ENCODE measurements at regions not wholly inside any gene's neighbourhood (a gene's known extent, or its start where the extent isn't known, plus 50 kb on each side); places are given as distances from the start of the nearest gene placed in this dataset.
"Not testable (repeated sequence)": the region's sequence is repeated elsewhere in the genome, so short reads cannot be mapped to it uniquely, and the experiment has no call there.

DNA sequence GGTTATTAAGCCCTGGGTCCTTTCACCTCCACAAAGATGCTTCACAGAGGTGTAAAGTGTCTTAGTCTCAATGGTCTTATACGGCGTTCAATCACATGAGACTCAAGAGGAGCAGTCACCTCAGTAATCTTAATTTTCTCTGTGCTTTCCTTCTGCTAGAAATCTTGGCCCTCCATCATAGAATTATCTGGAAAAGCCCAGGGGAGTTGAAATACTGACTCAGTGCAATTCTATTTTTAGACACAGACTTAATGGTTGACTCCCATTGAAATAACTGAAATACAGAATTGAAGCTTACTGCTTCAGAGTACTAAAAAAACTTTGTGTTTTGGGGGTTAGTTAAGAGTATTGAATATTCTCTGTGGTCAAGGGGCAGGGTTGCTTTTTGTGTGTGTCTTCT is 94.5 kb upstream of the IL15 start:
- no peak for DNase-seq

DNA sequence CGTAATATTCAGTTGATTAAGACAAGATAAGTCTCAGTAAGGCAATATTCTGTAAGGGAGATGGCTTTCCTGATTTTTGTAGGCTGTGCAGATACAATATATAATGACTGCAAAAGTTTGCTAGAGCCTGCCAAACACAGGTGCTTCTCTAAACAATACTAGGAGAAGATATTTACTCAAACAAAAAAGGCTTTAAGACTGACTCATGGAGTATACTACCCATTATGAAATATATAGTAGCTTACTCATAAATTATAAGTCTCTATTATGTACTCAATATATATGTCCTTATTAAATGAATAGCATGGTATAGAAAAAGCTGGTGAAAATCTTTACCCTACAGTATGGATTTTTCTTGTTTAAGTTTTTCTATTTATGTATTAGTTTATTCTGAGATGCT is 93.2 kb upstream of the IL15 start:
- DNase-seq = no peak

DNA sequence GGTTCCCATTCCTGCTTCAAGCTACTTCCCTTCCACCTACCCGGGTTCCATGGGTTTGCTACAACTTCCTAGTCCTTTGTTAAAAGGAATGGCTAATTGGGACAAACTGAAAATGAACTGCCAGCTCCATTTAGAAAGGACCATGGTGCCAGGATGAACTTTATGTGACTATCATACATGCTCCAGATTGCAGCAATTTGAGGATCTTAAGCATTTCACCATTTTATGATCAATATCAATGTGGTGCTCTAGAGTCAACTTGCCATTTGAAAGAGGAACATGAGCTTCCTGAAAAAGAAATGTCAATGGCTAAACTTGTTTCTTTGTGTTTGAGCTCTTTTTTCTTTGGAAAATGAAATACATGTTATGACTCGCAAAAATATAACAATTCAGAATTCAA is 92.7 kb upstream of the IL15 start:
- no peak for DNase-seq

DNA sequence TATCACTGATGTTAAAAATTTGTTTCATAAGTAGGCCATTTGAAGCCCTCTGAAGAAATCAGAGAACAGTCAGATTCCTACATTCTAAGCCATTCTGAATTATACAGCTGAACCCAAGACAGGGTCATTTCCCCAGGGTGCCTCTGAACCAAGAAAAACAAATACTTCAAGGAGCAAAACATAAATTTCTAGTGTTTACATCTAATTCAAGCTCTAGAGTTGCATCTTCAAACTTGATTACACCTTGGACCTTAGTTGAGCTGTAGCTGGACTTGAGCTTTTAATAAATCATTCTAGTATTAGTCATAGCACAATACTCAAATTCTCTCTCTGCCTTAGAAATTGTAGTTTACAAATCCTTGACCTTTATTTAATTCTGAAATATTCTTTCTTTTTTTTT is 87.6 kb upstream of the IL15 start:
- DNase-seq = no peak

DNA sequence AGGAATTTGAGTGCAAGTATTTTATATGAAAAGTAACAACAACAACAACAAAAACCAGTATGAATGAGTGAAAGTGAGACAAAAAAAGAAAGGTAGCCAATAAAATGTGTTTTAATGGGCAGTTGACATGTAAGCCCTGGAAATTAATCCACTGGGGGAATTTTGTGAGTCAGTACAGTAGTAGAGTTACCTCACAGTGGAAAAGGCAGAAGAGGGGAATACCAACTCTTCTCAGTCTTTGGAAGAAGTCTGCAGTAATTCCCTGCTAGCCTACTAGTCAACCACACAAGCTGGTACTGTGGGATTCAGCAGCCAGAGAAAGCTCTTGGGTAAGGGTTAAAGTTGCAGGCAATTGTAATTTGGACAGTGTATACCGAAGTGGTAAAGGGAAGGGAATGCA is 76.3 kb upstream of the IL15 start:
- DNase-seq = no peak

DNA sequence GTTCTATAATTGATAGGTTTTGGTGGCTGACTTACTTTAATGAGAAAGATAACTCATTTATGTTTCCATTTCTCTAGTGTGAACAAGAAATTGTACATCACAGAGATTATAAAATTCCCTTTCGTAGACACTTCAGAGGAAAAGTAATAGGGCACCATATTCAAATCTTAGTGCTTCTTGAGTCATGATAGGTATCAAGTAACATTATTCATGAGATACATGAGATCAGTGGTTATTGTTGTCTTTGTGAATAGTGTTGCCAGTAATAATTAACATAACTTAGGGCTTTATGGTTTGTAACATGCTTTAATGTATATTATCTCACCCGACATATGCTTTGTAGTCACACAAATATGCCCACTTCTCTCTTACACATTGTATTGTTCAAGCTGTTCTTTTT is 73.7 kb upstream of the IL15 start:
- no peak for DNase-seq

DNA sequence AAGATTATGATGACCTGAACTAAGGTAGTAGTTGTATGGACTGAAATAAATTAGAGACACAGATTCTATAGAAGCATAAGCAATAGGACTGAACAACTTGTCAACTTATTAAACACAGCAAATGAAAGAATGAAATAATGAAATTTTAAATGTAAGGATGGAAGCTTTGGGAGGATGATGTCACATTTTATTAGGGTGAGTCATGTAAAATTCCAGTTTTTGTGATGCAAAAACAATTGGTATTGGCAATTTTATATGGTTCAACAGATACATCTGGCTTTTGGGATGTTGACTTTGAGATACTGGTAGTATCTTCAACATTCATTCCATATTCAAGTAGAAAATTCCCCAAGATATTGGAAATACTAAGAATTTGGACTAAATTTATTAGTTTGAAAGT is 72.7 kb upstream of the IL15 start:
- no peak for DNase-seq

DNA sequence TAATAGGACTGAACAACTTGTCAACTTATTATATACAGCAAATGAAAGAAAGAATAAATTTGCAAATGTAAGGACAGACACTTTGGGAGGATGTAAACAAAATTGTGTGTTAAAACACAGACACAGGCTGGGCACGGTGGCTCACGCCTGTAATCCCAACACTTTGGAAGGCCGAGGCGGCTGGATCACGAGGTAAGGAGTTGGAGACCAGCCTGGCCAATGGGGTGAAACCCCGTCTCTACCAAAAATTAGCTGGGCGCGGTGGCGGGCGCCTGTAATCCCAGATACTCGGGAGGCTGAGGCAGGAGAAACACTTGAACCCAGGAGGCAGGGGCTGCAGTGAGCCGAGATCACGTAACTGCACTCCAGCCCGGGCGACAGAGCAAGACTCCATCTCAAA is 71.4 kb upstream of the IL15 start:
- not testable (repeated sequence) for DNase-seq

DNA sequence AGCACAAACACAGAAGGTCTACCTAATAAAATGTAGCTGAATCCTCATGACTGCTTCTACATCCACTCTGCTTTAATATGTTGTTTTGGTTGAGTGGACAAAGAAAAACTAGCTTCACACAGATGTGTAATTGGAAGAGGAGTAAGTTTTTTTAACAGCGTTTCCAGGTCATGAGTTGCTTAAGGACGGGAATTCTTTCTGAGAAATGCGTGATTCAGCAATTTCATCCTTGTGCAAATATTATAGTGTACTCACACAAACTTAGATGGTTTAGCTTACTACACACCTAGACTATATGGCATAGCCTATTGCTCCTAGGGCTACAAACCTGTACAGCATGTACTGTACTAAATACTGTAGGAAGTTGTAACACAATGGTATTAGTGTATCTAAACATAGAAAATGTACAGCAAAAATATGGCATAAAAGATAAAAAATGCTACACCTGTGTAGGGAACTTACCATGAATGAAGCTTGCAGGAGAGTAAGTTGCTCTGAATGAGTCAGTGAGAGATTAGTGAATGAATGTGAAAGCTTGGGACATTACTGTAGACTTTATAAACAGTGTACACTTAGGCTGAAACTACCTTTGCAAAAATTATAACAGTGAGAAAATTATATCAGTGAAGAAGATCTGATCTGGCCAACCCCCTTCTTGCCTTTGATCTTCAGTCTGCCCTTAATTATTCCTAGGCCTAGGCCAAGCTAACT is 70.8 kb upstream of the IL15 start:
- no peak for DNase-seq

DNA sequence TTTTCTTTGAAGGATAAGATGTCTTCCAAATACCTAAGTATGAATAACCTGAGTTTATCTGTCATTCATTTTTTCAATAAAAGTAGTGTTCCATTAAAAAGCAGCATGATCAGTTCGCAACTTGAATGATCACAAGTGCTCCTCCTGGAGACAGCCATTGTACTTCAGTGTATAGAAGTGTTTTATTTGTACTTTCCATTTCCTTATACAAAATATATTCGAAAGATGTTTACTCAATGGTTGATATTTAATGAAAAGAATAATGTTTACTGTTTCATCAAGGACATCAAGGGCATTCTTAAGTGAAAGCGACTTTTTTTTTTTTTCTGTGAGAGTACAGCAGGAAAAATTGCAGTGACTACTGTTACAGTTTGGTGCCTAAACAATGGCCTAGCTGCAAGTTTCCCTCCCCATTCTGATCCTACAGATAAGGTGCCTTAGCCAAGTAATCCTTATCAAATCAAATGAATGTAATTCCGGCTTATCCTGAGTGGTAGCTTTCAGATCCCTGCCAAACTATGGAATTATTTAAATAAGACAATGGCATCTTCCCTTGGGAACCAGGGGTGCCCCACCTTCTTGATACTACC is 69.0 kb upstream of the IL15 start:
- no peak for DNase-seq

DNA sequence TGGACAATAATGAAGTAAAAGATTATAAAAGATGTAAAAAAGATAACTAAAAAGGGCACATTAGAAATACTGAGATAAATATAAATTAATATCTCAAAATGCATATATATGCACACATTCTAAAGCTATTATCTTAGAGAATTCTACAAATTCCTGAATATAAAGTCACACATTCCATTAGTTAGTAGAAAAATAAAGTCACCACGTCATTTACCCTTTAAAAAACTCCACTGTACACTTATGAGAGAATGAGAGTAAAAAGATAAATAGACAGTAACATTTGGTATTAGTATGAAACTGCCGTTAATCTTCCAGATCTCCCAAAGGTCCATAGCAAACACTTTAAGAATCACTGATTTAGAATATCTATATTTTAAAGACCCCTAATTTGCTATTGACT is 67.2 kb upstream of the IL15 start:
- no peak for DNase-seq

DNA sequence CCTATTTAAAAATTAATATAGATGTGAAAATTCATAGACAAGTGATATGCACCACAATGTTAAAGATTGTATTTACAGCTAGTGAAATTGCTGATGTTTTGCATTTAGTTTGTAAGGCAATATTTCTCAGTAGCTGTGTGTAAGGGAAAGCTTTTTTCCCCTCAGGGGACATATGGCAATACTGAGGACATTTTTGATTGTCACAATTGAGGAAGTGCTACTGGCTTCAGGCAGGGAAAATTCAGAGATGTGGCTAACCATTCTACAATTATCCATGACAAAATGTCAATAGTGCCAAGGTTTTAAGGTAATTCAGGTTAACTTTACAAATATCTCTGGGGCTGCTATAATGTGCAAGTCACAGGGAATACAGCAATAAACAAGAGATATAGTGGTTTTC is 66.1 kb upstream of the IL15 start:
- no peak for DNase-seq

DNA sequence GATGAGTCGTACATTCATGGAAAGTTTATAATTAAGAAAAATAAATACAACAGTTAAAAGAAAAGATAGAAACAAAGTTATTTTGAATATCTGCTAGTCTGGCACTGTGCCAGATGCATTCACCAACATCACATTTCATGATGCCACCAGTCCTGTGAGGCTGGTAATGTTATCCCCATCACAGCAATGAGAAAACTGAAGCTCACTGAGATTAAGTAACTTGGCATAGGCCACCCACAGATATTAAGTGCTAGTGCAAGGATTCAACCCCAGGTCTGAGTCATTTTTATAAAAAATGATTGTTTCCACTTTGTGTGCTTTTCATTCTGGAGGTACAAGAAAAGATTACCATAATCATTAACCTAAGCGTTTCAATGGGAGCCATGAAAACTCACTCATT is 65.0 kb upstream of the IL15 start:
- DNase-seq = no peak

DNA sequence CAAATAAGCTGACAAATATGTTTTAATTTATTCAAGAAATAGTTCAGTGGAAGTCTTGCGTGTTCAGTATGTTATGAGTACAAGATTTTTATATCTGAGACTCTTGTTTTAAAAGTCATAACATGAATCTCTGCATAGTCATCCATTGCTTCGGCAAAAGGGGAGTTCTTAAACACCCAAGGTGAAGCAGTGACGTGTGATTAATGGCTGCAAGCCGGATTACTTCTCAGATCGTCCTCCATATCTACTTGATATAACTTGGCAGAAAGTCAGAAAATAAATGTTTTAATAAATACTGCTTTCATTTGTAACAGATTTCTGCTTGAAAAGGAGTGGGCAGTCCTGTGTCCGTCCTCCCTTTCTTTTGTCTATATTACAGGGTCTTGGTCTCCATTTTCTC is 64.6 kb upstream of the IL15 start:
- DNase-seq = no peak

DNA sequence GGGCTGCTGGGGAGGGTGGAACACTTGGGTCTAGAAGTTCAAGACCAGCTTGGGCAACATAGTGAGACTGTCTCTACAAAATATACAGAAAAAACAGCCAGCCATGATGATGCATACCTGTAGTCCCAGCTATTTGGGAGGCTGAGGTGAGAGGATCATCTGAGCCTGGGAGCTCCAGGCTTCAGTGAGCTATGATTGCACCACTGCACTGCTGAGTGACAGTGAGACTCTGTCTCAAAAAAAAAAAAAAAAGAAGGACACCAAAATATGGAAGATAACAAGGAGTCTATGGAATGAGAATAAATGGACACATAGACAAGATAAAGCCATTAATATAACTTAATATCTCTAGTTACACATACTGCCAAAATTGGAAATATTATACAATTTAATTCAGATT is 62.7 kb upstream of the IL15 start:
- no peak for DNase-seq

DNA sequence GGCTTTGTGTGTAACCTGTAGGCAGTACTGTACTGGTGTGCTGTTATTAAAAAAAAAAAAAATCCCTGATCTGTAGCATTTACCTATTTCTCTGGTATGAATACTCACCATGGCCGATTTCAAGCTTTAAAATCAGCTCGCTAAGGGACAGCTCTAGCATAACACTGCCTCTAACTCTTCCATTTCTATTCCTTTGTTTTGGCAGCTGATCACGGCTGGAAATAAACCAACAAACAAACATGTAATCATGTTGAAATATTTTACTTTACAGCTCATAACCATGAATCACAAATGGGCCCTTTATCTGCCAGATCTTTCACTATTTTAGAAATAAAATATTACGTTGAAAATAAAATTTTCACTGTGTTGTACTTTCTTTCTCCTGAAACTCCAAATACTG is 60.5 kb upstream of the IL15 start:
- no peak for DNase-seq

DNA sequence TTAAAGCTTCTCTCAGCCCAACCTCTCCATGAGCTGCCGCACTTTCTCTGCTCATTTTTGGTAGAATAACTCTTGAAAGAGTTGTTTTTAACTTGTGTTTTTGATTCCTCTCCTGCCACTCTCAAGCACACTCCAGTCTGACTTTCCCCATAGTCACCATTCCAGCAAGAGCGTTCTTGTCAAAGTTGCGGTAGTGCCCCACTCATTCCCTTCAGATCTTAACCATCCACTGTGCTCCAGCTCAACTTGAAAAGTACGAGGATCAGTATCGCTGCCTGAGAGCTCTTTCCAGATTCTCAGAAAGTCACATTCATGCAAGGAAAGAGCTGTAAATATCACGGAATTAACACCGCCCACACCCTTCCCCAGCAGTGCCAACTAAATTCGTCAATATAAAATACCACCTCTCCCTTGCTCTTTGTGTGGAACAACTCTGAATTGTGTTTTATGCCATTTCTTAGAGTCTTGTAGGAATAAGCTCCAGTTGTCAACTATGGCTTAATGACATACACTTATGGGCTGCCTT is 59.7 kb upstream of the IL15 start:
- no peak for DNase-seq

DNA sequence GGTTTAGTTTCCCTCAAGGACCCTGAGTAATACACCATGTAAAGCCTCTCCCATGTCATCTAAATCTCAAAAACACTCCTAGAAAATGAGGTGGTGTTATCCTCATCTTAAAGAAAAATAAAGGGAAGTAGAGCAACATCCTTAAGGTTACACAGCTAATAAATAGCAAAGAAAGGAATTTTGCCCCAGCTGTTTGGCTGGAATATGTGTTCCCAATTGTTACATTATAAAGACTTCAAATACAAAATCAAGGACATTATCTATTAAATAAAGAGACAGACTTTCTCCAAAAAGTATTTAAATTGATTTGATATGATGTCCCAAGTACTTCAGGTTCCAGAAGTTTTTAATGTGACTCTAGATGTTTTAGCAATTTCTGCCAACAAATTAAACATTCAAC is 57.9 kb upstream of the IL15 start:
- no peak for DNase-seq

DNA sequence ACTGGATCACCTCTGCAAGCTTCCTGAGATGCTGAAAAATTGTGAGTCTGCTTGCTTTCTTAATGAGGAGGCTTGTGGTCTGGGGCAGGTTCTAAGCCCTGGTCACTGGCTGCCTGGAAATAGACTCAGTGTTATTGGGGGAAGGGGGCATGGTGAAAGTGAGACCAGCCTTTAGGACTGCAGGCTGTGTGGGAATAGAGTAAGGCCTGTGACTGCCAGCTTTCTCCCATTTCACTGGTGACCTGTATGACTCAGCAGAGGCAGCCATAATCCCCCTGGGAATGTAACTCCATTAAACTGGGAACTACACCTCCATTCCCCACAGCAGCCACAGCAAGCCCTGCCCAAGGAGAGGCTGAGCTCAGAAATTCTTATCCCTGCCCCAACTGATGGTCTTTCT is 55.9 kb upstream of the IL15 start:
- DNase-seq = no peak
